Medulla oblongata (tissue), 1 donor: ENCODE measurements at regions not wholly inside any gene's neighbourhood (a gene's known extent, or its start where the extent isn't known, plus 50 kb on each side); places are given as distances from the start of the nearest gene placed in this dataset.

Experiments
- DNase-seq: peaks from one replicate; pipeline ENCODE4 v3.0.0-alpha.2; 2015; ENCODE audit errors: extremely low spot score

DNA sequence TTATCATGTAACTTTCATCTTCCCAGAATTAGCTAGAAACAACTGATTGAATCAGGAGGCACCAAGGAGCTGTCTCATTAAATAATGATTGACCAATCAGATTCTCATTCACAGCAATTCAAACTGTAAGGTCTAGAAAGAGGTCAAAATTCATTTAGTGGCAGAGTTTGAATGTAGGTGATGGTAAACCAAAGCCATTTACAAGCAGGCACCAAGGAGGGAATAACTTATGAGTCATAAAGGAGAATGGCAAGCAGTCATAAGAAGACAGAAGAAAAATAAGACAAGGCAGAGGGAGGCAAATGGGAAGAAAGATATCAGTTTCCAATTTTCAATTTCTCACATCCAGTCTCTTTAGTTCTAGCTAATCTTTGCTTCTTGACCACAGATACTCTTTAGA is 52.9 kb upstream of the DEFB112 start:
- no peak for DNase-seq

DNA sequence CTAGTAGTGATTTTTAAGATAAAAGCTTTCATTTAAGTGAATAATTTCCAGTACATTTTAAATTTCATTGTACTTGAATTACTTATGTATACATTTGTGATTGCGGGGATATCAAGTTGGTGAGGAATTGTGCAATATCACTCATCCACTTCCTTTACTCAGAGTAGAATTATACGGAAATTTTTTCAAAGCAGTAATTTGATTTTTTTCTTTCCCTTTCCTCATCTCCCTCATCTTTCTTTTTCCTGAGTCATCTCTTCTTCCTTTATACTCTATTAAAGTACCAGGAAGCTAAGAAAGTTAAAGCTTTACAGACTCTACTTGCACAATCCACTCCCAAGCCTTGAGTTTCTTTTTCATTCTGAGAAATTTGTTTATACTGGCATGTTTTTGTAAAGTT is 60.9 kb upstream of the DEFB112 start:
- DNase-seq = no peak

DNA sequence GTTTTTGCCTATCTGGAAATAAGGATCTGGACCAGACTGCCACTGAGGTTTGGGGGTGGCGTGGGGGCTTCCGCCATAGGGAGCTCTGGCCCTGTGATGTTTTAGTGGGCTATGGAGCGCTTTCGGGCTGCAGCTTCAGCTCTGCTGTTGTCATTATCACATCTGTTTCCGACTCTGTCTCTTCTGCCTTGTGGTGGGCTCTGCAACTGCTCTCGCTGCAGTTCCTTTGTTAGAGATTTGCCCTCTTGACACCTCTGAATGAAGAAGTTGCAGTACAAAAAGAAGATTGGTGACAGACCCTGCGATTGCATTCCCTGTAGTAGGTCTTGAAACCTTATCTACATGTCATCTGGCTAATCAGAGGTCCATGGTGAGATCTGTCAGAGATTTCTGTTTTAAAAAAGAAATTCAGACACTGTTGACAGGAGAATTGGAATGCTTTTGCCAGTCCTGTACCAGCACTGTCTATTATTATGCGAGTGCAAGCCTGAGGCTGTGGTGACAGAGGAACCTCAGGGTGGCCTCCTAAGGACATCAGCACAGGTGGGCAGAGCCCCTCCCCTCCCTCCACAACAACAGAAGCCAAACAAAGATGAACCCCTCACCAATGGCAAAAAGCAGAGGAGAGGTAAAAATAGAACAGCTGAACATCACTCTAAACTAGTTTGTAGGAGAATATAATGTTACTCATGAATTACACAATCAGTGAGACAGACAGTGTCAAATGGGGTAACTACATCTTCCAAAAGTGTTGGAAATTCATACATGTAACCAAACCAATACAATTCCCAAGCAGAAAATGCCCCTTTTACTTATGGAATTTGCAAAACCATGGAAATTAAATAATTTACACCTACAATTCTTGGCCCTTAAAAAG is 63.5 kb upstream of the DEFB112 start:
- no peak for DNase-seq

DNA sequence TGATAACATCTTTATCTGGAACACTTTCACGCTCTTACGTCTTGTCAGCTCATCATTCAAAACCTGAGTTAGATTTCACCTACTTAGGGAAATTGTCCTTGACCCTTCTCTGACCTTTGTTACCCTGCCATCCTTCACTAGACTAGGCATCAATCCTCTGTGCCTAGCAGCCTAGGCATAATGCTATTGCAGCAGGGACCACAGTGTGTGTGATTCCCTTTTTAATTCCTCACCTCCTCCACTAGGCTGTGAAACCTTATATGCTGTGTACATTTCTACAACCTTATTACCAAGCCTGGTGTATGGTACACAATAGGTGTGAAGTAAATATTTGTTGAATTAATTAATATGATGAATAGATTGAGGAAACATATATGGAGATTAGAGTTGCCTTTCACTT is 66.7 kb upstream of the DEFB112 start:
- DNase-seq = no peak

DNA sequence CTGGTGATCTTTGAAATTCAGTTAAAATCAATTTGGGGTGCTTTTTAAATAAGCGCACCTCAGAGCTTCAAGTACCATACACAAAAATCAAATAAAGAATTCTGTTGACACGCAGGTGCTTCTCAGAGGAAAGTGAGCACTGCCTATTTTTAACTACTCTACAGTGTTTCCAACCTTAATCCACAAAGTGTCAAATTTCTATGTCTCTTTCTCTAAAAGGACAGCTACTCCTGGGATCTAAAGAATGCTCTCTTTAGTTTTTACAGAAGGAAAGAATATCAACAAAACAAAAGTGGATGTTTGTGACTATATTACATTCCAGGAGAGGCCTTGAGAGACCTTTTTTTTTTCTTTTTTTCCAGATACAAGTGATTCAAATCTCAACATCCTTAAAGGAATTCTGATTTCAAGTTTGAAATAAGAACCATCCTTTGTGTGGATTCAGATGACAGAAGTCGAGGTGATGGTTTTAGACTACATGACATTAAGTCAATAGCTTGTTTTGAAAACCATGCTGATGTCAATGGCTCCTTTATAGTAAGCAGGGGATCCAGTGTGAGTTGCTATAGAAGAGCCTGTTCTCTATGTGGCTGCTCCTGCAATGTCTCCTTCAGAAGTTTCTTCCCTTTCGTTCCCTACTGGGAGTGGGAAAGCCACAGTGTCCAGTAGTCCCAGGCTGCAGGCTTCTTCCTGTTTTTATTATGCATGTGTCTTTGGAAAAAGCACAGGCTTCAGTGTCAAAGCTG is 67.2 kb upstream of the DEFB112 start:
- no peak for DNase-seq

DNA sequence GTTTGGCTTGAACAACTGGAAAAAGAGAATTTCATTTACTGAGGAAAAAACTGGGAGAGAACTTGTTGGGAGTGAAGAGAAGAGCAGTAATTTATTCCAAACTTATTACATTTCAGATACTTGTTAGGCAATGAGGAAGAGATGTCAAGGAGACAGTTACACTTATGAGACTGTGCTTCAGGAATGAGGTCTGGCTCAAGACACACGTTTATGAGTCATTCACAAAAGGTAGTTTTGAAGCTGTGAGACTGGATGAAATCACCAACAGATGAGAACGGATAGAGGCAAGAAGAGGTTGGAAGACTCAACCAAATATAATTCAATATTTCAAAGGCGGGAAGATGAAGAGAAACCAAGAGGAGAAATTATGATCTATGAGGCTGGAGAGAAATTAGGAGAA is 70.6 kb upstream of the DEFB112 start:
- no peak for DNase-seq

DNA sequence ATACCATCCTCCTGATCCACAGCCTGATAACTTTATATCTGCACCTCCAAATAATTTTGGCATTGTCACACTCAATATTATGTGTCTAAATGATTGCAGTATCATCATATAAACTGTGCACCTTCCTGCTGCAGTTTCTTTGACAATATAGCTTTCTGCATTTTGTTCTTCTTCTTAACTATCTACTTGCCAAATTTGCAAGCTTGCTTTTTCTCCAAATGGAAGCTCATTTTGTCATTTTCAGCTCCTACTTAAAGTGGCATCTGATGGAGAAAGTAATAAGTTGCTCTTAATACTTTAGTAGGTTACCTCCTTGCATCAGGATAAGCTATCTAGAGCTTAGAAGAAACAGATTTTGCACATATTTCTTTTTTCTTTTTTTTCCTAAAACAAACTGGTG is 74.0 kb upstream of the DEFB112 start:
- no peak for DNase-seq

DNA sequence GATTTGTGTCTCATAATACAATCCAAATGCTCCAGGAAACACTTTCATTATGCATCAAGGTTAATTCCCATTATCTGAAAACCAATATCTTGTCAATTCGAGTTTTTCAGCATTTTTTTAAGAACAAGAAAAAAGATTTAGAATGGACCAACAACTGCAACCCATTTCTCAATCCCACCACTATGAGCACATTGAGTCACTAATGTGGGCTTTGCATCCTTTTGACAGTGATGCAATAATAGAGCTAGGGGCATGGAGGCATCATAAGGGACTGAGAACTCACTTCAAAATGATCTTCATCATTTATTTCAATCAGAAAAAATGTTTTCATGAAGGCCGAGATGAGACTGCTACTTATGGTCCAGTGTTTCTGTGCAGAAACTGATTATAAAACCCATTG is 74.8 kb upstream of the DEFB112 start:
- DNase-seq = no peak

DNA sequence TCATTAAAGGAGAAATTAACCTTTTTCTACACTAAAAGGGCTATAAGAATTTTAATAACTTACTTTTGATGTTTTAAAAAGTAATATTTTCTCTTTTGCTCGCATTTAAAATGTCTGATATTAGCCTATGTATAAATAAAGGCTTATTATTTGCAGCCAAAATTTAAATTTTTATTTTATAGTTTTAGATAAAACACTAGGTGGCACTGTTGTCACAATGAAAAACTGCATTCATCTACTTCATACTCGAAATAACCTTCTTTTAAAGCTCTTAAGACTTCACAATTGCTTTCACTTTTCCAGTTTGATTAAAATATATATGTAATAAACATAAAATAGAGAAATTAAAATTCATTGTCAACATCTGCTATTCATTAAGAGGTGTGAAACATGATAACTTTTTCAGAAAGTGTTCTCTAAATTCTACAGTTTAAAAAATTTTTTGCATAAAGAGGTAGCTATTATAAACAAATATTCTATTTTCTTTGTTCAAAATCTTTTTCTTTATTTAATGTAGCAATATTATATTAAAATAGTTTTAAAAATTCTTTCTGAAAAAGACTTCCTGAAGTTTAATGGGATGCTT is 78.8 kb upstream of the DEFB112 start:
- DNase-seq = peak; percentile 9

DNA sequence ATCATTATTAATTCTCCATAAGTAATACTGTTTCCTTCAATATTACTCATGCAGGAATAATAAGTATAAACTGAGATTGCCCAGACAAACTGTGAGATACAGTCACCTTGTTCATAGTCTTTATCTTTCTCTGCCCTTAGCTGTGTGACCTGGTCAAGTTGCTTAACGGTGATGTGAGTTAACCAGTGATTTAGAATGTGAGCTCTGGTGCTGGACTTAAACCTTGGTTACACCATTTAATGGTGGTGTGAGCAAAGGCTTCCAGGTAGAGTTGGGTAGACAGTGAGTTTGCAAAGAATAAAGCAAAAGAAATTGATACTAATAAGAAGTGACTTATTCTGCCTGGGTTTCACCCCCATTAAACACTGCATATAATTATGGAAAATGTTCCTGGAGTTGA is 86.2 kb upstream of the DEFB112 start:
- no peak for DNase-seq

DNA sequence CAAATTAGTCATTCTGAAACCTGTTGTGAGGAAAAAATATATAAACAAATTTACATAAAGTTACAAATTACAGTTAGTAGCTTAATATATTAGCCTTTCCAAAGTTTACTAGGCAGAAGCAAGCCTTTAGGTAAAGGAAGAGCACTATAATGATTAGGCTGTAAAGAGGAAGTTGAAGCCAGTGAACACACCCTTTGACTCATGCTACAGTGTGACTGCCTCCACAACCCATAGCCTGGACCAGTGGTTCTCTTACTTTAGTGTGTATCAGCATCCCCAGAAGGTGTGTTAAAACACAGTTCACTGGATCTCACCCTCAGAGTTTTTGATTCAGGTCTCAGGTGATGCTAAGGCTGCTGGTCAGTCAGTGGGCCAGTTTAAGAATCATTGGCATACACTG is 91.4 kb upstream of the DEFB112 start:
- DNase-seq = no peak

DNA sequence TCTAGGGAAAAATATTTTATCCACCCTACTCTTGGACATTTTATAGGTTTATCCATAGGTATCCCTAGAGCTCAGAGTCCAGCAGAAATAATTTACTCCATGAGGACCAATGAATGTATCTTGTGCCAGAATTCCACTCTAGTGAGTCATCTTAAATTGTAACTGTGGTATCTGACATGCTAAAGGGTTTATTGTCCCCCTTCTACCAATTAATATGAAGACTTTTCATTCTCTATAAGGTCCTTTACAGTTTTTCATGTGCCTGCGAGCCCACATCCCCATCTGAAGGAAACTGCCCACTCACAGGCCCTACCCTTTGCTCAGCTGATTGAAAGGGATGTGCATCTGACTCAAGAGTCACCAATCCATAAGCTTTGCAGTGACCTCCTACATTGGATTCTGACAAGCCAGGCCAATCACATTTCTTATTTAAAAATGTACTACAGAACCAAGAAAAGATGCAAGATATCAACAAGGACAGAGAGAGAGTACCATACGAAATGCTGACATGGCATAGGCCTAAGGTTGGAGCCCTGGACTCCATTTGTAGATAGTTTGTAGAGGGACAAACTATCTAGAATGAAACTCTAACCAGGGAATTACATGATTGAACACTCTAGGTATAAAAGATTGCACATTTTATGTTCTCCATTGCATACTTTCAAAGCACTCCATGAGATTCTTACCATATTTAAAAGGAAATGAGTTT is 93.4 kb upstream of the DEFB112 start:
- DNase-seq = no peak

DNA sequence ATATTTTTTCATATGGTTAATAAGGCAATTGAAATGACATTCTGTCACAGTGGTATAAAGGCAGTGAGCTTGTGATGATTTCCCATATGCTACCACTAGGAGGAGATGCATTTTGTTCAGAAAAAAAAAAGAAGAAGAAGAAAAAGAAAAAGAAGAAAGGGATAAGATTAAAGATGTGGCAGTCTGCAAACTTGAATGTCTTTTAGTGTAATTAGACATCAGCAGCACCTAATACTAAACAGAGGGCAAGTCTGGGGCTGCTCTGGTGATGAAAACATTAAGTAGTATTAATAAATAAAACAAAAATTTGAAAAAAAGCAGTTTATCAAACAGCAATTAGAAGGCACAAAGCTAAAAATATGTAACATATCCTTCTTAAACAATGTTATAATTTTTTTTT is 95.4 kb upstream of the DEFB112 start:
- DNase-seq = no peak

DNA sequence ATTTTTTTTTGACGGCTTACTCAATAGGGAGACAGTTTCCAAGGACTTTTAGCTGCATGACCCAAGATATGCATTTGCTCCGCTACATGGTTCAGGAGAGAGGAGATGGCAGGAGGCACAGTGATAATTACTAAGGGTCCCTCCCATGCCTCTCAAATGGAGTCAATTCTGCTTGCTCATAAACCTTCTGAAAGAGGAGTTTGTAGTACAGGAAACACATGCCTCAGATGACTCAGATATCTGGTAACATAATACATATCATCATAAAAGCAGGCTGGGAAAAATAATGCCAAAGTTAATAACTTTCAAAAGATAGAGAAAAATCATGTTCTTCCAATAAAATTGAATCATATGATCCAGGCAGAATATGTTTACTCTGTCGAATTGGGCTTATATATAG is 97.6 kb upstream of the DEFB112 start:
- no peak for DNase-seq

DNA sequence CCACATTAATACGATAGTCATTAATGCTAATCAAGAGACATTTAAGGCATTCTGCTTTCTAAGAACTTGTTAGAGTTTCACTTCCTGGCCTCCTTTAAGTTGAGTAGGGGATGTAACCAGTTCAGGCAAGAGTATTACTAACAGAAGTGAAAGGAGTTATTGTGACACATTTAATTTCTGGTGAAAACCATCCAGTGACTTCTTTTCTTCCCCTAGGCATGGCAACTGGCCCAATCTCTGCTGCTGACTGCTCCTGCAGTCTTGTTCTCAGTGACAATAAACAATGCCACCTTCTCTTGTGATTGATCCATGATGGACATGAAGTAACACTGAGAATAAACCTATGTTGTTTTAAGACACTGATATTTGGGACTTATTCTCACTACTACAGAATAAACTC is 130.9 kb upstream of the DEFB112 start:
- no peak for DNase-seq

DNA sequence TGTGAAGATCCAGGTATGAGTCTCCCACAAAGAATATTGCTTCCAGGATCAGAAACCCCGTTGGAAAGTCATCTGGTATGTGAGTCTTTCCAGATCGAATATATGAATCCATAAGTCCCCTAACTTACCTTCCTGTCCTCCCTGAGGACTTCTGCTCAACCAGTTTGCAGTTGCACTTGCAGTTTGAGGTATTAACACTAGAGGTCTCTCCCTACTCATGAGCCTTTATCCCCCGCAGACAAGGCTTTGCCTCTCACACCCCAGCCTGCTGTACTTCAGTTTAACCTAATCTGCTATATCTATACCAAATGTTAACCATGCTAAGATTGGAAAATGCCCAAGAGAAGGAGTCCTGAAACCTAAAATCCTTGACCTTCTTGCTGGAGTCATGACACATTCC is 135.3 kb upstream of the DEFB112 start:
- no peak for DNase-seq

DNA sequence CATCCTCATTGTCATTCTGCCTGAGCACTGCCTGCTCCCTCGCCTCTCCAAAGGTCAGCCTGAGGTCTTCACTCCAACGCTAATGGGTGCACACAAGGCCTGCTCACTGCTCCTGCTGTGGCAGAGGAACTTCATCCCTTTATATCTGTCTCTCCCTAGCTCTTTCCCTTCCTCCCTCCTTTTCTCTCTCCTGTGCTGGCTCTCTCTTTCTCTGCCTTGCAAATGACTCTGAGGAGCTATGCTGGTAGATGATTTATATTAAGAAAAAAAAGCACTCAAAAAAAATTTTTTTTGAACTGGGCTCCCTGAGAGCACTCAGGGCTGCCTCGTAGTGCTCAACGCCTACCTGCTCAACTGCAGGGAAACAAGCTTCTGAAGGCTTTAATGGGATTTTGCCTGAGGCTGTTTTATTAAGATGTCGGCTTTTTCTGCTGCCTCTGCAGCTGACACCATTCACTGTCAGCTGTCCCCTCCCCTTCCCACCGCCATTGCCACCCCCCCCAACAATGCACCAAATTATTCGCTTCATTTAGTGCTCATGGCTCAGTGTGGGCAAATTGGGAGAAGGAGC is 137.7 kb upstream of the DEFB112 start:
- DNase-seq = no peak

DNA sequence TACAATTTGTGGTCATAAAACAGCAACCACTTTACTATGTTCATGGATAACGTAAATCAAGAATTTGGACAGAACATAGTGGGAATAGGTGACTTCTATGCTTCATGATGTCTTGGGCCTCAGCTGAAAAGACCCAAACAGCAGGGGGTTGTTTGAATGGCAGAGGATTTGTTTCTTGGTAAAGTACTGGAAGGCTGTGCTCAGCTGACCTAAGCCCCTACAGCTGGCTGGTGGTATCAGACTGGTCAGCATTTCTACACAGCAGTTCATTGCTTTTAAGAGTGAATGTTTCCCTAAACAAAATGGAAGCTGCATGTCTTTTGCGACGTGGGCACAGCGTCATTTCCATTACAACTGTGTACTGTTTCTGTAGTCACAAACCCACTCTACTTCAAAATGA is 148.5 kb upstream of the DEFB112 start:
- no peak for DNase-seq

DNA sequence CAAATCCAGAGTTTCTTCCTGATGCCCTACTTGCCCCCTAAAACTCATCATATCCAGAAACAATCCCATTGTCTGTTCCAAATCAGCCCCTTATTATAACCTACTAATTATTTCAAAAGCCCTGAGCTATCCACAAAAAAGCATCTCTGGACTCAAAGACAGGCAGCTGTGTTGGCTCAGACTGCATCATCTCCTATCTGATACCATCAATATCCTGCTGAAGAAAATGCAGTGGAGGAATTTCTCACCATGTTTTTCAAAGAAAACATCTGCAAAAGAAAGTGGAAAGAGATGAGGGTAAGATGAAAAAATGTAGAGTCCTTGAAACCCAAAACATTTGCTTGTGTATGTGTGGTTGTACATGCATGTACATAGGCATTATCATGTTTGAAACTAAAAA is 153.0 kb upstream of the DEFB112 start:
- DNase-seq = no peak

DNA sequence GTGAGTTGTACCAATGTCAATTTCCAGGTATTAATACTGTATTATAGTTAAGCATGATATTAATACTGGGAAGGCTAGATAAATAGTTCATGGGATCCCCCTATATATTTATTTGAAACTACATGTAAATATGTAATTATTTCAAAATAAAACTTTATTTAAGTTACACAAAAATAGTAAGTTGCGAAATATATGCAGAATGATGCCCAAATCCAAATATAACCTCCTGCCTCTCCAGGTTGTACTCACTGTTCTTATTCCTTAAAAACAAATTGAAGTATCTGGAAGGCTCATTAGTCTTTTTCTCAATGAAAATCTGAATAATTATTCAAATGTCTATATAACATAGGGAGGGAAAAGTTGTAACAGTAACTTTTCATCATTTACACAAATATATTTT is 161.9 kb upstream of the DEFB112 start:
- no peak for DNase-seq

DNA sequence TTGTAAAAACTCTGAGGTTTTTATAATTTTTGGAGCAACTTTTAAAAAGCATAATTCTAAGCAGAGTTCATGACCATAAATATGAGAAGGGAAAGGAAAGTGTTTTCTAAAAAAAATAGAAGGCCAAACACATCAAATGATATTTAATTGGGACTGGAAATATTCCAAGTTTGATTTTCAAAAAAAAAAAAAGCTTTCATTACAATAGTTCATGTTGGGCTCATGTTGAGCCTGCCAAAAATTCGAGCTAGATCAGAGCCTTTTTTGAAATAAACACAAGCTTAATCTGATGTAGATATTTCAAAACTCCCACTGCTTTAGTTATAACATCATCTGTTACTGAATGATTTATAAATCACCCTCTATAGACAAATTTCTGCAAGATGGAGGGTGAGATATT is 163.4 kb upstream of the DEFB112 start:
- no peak for DNase-seq

DNA sequence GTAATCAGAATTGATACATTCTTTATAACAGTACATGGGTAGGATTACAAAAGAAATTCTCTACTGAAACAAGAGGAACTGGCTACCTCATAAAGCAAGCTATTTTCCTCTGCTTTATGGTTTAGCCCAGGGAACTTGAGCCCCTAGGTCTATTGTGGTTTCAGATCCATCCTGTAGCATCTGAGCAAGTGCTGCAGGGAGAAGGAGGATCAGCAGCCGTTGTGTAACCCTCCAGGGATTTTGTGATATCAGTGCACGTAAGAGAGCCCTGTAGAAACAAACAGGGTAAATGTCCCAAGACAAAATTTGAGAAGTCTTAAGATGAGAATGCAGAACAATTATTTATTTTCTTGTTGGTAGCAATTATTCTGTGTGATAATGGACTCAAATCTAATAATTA is 165.2 kb upstream of the DEFB112 start:
- no peak for DNase-seq
